Astrocyte (in vitro differentiated cells and primary cell): ENCODE measurements at regions not wholly inside any gene's neighbourhood (a gene's known extent, or its start where the extent isn't known, plus 50 kb on each side); places are given as distances from the start of the nearest gene placed in this dataset.
A peak's percentile ranks its signal among the peaks of the same experiment; 100 is the strongest.

Experiments used
- DNase-seq: peaks from one replicate; pipeline ENCODE4 v3.0.0-alpha.2; 2010; ENCODE audit warnings: low read depth
- FAIRE-seq: peaks from 2 replicates; lab custom pipeline; 2011; peaks lifted over from hg19 to GRCh38; lab: Jason Lieb, UNC
- H2AFZ ChIP-seq: 2 replicates; pipeline ENCODE4 v1.6.0; 2012; ENCODE audit warnings: low read depth, low read length, inconsistent platforms
- H3K27ac ChIP-seq: 2 replicates; pipeline ENCODE4 v1.5.1; 2011; ENCODE audit warnings: low read depth, low read length, inconsistent platforms
- H3K27me3 ChIP-seq: 2 replicates; pipeline ENCODE4 v1.6.0; 2011; ENCODE audit warnings: low read length, inconsistent platforms; ENCODE audit not compliant: insufficient read depth
- H3K36me3 ChIP-seq: 2 replicates; pipeline ENCODE4 v1.5.1; 2011; ENCODE audit warnings: low read length, inconsistent platforms; ENCODE audit not compliant: insufficient read depth
- H3K4me1 ChIP-seq: 2 replicates; pipeline ENCODE4 v1.5.1; 2011; ENCODE audit warnings: low read length, inconsistent platforms; ENCODE audit not compliant: insufficient read depth
- H3K4me2 ChIP-seq: 2 replicates; pipeline ENCODE4 v1.6.0; 2012; ENCODE audit warnings: low read length, inconsistent platforms
- H3K4me3 ChIP-seq: 2 replicates; pipeline ENCODE4 v1.5.1; 2011; ENCODE audit warnings: low read depth, mild to moderate bottlenecking, low read length, inconsistent platforms; ENCODE audit not compliant: insufficient read depth
- H3K79me2 ChIP-seq: 2 replicates; pipeline ENCODE4 v1.6.0; 2012; ENCODE audit warnings: mild to moderate bottlenecking, low read length, inconsistent platforms; ENCODE audit not compliant: insufficient read depth
- H3K9ac ChIP-seq: 2 replicates; pipeline ENCODE4 v1.6.0; 2012; ENCODE audit warnings: mild to moderate bottlenecking, low read length, inconsistent platforms
- H3K9me3 ChIP-seq: 2 replicates; pipeline ENCODE4 v1.5.1; 2012; ENCODE audit warnings: low read depth, mild to moderate bottlenecking, low read length, inconsistent platforms; ENCODE audit not compliant: insufficient read depth
- H4K20me1 ChIP-seq: 2 replicates; pipeline ENCODE4 v1.6.0; 2012; ENCODE audit warnings: low read length, inconsistent platforms; ENCODE audit not compliant: insufficient read depth
- H3K27ac Mint-ChIP-seq: one replicate; pipeline ENCODE4 v1.8.0; 2021; ENCODE audit warnings: mild to moderate bottlenecking, mixed read lengths; ENCODE audit not compliant: unreplicated experiment
- H3K27me3 Mint-ChIP-seq: one replicate; pipeline ENCODE4 v1.8.0; 2021; ENCODE audit warnings: low read depth, mixed read lengths; ENCODE audit not compliant: unreplicated experiment
- H3K36me3 Mint-ChIP-seq: one replicate; pipeline ENCODE4 v1.8.0; 2021; ENCODE audit warnings: low read depth, mixed read lengths; ENCODE audit not compliant: unreplicated experiment
- H3K4me1 Mint-ChIP-seq: one replicate; pipeline ENCODE4 v1.8.0; 2021; ENCODE audit warnings: low read depth, mixed read lengths; ENCODE audit not compliant: unreplicated experiment
- H3K4me3 Mint-ChIP-seq: one replicate; pipeline ENCODE4 v1.8.0; 2021; ENCODE audit warnings: mild to moderate bottlenecking, moderate library complexity, mixed read lengths; ENCODE audit not compliant: unreplicated experiment
- H3K9me3 Mint-ChIP-seq: one replicate; pipeline ENCODE4 v1.8.0; 2021; ENCODE audit warnings: mild to moderate bottlenecking, mixed read lengths; ENCODE audit not compliant: unreplicated experiment
- EZH2 ChIP-seq: IDR thresholded peaks from 2 replicates; pipeline ENCODE4 v1.6.1; 2012; ENCODE audit warnings: mild to moderate bottlenecking, low read length, inconsistent platforms; ENCODE audit not compliant: insufficient read depth
- TF ChIP-seq, protein P1 (sequence below): IDR thresholded peaks from 2 replicates; pipeline ENCODE4 v1.5.1; 2011; ENCODE audit warnings: low read depth, mild to moderate bottlenecking, inconsistent platforms, low read length, moderate library complexity; ENCODE audit not compliant: insufficient read depth

DNA sequence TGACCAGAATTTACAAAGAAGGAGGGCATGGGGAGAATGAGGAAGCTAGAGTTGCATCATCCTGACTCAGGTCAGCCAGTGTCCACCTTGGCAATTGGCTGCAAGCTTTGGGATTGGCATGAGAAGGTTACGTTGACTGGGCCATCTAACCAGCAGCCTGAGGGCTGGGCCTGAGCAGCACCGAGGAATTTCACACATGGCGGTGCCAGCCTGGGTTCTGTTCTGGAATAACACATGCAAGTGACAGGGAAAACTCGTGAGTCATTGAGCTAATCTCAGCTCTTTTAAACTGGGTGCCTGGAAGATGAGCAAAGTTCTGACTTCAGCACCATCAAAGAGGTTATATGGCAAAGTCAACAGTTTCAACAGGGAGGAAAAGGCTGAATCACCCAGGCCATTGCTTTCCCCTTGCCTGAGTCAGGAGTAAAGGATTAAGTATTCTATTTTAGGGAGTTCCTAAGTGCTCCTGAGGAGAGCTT lies 543.2 kb upstream of the TBX3 start:
- no peaks in the 10 kb centered on the region for H3K36me3 ChIP-seq
- no peak overlapping the region for H2AFZ ChIP-seq
- peaks cover 9% of the 10 kb centered on the region for H3K27me3 Mint-ChIP-seq
- peaks cover 9% of the 10 kb centered on the region for H3K4me1 Mint-ChIP-seq
- peak; percentile 68 for DNase-seq
- no peaks in the 10 kb centered on the region for H3K9me3 ChIP-seq
- peak overlapping the region; percentile 33 for H3K4me2 ChIP-seq
- no peaks in the 10 kb centered on the region for H4K20me1 ChIP-seq
- H3K27ac ChIP-seq: peak overlapping the region; percentile 18
- H3K36me3 Mint-ChIP-seq: no peaks in the 10 kb centered on the region
- FAIRE-seq: peak; percentile 97
- H3K9ac ChIP-seq: no peak overlapping the region
- no peak overlapping the region for H3K4me3 Mint-ChIP-seq
- no peaks in the 10 kb centered on the region for H3K79me2 ChIP-seq
- H3K9me3 Mint-ChIP-seq: no peaks in the 10 kb centered on the region
- no peaks in the 10 kb centered on the region for H3K27me3 ChIP-seq
- H3K4me1 ChIP-seq: peaks cover 20% of the 10 kb centered on the region
- no peak for TF ChIP-seq EZH2
- TF ChIP-seq, protein P1, sequence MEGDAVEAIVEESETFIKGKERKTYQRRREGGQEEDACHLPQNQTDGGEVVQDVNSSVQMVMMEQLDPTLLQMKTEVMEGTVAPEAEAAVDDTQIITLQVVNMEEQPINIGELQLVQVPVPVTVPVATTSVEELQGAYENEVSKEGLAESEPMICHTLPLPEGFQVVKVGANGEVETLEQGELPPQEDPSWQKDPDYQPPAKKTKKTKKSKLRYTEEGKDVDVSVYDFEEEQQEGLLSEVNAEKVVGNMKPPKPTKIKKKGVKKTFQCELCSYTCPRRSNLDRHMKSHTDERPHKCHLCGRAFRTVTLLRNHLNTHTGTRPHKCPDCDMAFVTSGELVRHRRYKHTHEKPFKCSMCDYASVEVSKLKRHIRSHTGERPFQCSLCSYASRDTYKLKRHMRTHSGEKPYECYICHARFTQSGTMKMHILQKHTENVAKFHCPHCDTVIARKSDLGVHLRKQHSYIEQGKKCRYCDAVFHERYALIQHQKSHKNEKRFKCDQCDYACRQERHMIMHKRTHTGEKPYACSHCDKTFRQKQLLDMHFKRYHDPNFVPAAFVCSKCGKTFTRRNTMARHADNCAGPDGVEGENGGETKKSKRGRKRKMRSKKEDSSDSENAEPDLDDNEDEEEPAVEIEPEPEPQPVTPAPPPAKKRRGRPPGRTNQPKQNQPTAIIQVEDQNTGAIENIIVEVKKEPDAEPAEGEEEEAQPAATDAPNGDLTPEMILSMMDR: no peak
- H3K27ac Mint-ChIP-seq: peak overlapping the region; percentile 36
- H3K4me3 ChIP-seq: no peak overlapping the region

DNA sequence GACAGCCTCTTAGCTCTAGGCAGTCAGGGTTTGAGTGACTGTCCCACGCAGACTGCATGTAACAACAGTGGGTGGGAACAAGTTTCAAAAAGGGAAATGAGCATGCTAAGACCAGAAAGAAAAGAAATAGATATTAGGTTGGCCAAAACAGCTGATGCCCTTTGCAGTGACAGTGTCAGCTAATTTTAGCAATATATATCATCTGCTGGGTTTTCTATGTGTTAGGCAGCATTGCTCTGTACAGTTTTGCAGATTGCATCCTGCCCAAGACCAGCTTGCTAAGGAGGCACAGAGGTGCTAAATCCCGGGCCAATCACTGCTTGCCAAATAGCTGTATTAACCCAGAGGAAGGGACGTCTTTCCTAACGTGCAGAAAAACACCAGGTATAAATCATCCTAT lies 541.9 kb upstream of the TBX3 start:
- no peaks in the 10 kb centered on the region for H3K9me3 Mint-ChIP-seq
- no peaks in the 10 kb centered on the region for H3K36me3 ChIP-seq

DNA sequence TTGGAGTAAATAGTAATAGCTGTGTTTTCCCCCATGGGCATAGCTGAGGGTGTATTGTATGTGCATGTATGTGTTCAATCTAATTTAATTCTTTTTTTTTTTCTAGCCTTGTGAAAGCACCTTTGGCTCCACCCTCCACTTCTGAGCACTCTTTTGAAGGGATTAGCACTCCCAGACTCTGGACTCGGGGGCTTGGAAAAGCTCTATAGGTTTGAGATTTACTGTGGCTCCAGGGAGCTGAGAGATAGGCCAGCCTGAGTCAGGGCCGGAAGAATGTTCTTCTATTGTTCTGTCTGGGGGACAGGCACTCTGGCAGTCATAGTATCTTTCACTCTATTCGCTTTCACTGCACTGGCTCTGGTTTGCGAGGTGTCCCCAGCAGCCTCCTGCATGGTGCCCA lies 540.0 kb upstream of the TBX3 start:
- no peak for TF ChIP-seq EZH2
- TF ChIP-seq, protein P1: no peak
- peak overlapping the region; percentile 19 for H3K4me2 ChIP-seq
- Mint-ChIP-seq H3K27ac (no peak overlapping the region), H3K4me3 (no peak overlapping the region), H3K9me3 (no peaks in the 10 kb centered on the region), H3K4me1 (peaks cover 9% of the 10 kb centered on the region), H3K36me3 (no peaks in the 10 kb centered on the region), H3K27me3 (peaks cover 14% of the 10 kb centered on the region)
- no peak for FAIRE-seq
- no peaks in the 10 kb centered on the region for H3K9me3 ChIP-seq
- H3K4me3 ChIP-seq: no peak overlapping the region
- H3K27ac ChIP-seq: no peak overlapping the region
- no peaks in the 10 kb centered on the region for H3K79me2 ChIP-seq
- H3K36me3 ChIP-seq: no peaks in the 10 kb centered on the region
- no peaks in the 10 kb centered on the region for H4K20me1 ChIP-seq
- H3K27me3 ChIP-seq: no peaks in the 10 kb centered on the region
- DNase-seq: no peak
- no peak overlapping the region for H2AFZ ChIP-seq
- H3K4me1 ChIP-seq: peaks cover 20% of the 10 kb centered on the region
- no peak overlapping the region for H3K9ac ChIP-seq

More for the DNA sequence above, 541.9 kb upstream of the TBX3 start:
- Histone ChIP-seq H3K27ac (no peak overlapping the region), H3K4me1 (peaks cover 20% of the 10 kb centered on the region), H4K20me1 (no peaks in the 10 kb centered on the region), H3K9ac (no peak overlapping the region), H3K4me3 (no peak overlapping the region), H3K27me3 (no peaks in the 10 kb centered on the region), H2AFZ (no peak overlapping the region), H3K9me3 (no peaks in the 10 kb centered on the region), H3K4me2 (no peak overlapping the region), H3K79me2 (no peaks in the 10 kb centered on the region)
- peaks cover 14% of the 10 kb centered on the region for H3K27me3 Mint-ChIP-seq
- H3K4me1 Mint-ChIP-seq: peaks cover 9% of the 10 kb centered on the region
- H3K27ac Mint-ChIP-seq: no peak overlapping the region
- DNase-seq (no peak), FAIRE-seq (no peak)
- no peak overlapping the region for H3K4me3 Mint-ChIP-seq
- no peaks in the 10 kb centered on the region for H3K36me3 Mint-ChIP-seq
- no peak for TF ChIP-seq EZH2
- TF ChIP-seq, protein P1: no peak
